ENCODE measurements at regions not wholly inside any gene's neighbourhood (a gene's known extent, or its start where the extent isn't known, plus 50 kb on each side); places are given as distances from the start of the nearest gene placed in this dataset.

GRCh38 chr11:57094181-57094935 lies 87.4 kb upstream of the LRRC55 start:
- no peak for TF ChIP-seq CTCF (IDR thresholded peaks at IDR 0.05)
- Histone ChIP-seq H3K4me3 (no peak overlapping the region), H3K9me3 (no peaks in the 10 kb centered on the region), H3K27me3 (no peaks in the 10 kb centered on the region), H3K4me1 (no peaks in the 10 kb centered on the region), H3K27ac (no peak overlapping the region), H3K36me3 (no peaks in the 10 kb centered on the region)
- intact Hi-C loops (cut with DNase I), result no loop called here
- no peak for DNase-seq (ENCODE audit: low spot score in 2 of 2)

GRCh38 chr11:57095417-57095816 lies 86.3 kb upstream of the LRRC55 start:
- Histone ChIP-seq H3K27ac (no peak overlapping the region), H3K36me3 (no peaks in the 10 kb centered on the region), H3K4me3 (no peak overlapping the region), H3K9me3 (no peaks in the 10 kb centered on the region), H3K4me1 (no peaks in the 10 kb centered on the region), H3K27me3 (no peaks in the 10 kb centered on the region)
- no peak for TF ChIP-seq CTCF (IDR thresholded peaks at IDR 0.05)
- intact Hi-C loops (cut with DNase I), result no loop called here
- no peak for DNase-seq (ENCODE audit: low spot score in 2 of 2)

GRCh38 chr11:57095896-57096295 lies 85.9 kb upstream of the LRRC55 start:
- TF ChIP-seq CTCF (IDR thresholded peaks at IDR 0.05), result no peak
- intact Hi-C loops (cut with DNase I), result no loop called here

GRCh38 chr11:57097149-57097548 lies 84.6 kb upstream of the LRRC55 start:
- Histone ChIP-seq H3K27me3 (no peaks in the 10 kb centered on the region), H3K36me3 (no peaks in the 10 kb centered on the region), H3K9me3 (no peaks in the 10 kb centered on the region), H3K27ac (no peak overlapping the region), H3K4me1 (no peaks in the 10 kb centered on the region), H3K4me3 (no peak overlapping the region)
- TF ChIP-seq CTCF (IDR thresholded peaks at IDR 0.05), result no peak
- intact Hi-C loops (cut with DNase I), result no loop called here
- DNase-seq (ENCODE audit: low spot score in 2 of 2), result no peak

More at GRCh38 chr11:57095896-57096295, 85.9 kb upstream of the LRRC55 start:
- Histone ChIP-seq H3K4me1 (no peaks in the 10 kb centered on the region), H3K27me3 (no peaks in the 10 kb centered on the region), H3K36me3 (no peaks in the 10 kb centered on the region), H3K27ac (no peak overlapping the region), H3K4me3 (no peak overlapping the region), H3K9me3 (no peaks in the 10 kb centered on the region)
- DNase-seq (ENCODE audit: low spot score in 2 of 2), result no peak

GRCh38 chr11:57098191-57098590 lies 83.6 kb upstream of the LRRC55 start:
- intact Hi-C loops (cut with DNase I), result no loop called here
- H3K27ac ChIP-seq, result no peak overlapping the region
- H3K9me3 ChIP-seq, result no peaks in the 10 kb centered on the region
- H3K27me3 ChIP-seq, result no peaks in the 10 kb centered on the region
- H3K4me1 ChIP-seq, result no peaks in the 10 kb centered on the region
- no peak overlapping the region for H3K4me3 ChIP-seq
- no peak for DNase-seq (ENCODE audit: low spot score in 2 of 2)
- no peak for TF ChIP-seq CTCF (IDR thresholded peaks at IDR 0.05)
- H3K36me3 ChIP-seq, result no peaks in the 10 kb centered on the region

All from ascending aorta (tissue), 2 donors.